GM19397 (cell line): ENCODE measurements at regions not wholly inside any gene's neighbourhood (a gene's known extent, or its start where the extent isn't known, plus 50 kb on each side); places are given as distances from the start of the nearest gene placed in this dataset.

Experiments
- ATAC-seq: cut with Tn5 transposase; IDR thresholded peaks from one replicate; pipeline ENCODE4 v1.9.1; 2021; ENCODE audit warnings: mild to moderate bottlenecking, moderate library complexity; ENCODE audit not compliant: unreplicated experiment

DNA sequence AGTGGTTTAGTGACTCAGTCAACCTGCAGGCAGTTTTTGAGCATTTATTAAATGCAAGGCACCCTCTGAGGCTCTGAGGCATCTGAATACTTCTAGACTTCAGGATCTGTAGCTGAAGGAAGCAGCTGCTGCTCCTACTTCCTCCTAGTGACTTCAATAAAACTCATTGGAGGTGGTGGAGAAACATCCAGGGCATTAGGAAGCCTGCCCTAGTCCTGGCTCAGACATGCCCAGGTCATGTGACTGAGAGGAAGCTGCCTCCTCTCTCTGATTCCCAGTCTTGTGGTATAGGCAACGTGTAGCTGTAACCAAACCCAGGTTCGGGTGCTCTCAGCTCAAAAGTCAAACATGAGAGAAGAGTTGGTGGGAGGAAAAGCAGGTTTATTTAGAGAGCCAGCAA, 287.2 kb upstream of the GYPC start:
- ATAC-seq, result no peak

DNA sequence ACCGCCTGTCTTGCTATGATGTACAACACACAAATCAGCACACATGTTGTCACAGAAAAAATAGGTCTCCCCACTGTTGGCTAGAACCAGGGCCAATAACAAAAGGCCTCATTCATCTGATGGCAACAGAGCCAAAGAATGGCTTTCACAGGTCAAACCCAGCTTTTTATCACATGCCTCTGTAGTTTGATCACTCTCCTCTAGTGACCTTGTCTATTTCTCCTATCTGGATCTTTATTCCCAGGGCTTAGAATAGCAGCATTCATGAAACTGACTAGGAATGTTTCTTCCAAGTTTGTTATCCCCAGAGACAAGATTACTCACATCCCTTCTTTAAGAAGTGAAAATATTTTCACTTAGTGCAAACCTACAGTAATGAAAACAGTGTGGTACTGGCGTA, 285.8 kb upstream of the GYPC start:
- no peak for ATAC-seq

DNA sequence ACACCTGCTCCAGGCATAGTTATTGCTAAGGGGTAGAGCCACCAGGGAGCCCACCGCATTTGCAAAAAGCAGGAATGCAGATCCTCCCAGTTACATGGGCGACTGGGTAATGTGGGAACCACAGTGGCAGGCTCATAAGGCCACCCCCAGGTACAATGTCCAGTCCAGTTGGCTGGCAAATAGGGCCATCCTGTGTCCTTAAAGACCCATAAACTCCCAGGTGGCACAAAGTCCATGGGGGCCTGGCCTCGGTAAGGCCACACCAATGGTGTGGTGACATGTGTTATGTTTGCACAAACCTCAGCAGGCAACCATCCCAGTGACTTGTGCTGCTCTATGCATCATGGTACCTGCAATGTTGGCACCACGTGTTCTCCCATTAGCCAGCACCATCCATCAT, 283.6 kb upstream of the GYPC start:
- ATAC-seq, result no peak

DNA sequence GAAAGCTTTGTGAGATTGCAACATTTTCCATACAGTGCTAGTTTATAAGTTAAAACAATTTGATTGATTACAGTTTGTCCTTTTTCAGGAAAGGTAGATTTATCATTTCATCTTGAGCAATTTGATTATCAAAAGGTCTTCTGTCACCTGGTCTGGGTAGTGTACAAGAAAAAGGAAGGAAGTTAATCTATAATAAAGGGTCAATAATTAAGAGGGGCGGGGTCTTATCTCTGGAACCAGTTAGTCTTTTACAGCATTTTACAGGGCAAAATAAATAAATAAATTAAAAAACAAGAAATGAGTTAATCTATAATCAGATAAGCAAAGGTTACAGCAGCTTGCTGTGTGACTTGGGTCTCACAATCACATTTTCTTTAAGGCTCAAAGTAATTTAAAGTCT, 277.8 kb upstream of the GYPC start:
- no peak for ATAC-seq

DNA sequence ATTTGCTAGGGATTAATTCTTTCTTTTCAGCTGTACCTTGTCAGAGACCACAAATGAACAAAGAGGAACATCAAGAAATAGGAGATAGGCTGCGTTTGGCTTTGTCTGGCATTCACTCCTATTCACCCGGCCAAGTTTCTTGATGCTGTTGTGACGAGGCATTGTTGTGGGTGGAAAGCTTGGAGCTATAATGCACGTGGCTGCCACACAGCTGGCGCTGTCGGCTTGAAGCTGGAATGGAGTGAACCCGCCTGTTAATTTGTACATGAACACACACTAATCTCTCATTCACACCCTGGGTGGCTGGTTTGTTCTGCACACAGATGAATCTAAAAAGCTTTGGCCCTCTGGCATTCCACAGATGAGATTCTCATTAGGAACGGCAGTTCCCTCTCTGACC, 274.9 kb upstream of the GYPC start:
- ATAC-seq, result no peak

DNA sequence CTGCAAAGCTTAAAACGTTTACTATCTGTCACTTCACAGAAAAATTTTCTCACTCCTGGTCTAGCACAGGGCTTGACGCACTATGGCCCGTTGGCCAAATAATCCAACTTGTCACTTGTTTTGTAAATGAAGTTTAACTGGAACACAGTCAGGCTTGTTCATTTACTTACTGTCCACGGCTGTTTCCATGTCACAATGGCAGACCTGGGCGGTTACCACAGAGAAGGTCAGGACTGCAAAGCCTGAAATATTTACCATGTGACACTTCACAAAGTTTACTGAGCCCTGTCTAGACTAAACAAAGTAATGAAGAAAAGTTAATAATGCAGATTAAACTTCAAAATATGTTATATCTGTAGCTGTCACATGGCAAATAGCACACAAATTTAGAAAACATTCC, 273.0 kb upstream of the GYPC start:
- no peak for ATAC-seq

DNA sequence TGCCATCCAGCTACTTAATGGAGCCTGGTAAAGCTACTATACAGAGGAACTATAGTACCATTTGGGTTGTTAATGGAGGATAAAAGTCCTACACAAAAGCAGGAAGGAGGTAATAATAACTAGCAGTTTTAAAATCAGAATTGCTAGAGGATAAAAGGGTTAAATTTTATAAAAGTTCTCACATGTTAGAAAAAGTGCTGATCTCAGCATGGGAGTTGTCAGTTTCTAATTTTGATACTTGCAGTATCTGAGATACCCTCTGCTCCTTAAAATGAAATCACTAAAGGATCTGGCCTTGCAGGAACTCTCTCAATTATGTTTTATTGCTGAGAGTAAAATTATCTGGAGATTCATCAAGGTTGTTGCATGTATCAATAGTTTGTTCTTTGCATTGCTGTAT, 272.2 kb upstream of the GYPC start:
- ATAC-seq, result no peak

DNA sequence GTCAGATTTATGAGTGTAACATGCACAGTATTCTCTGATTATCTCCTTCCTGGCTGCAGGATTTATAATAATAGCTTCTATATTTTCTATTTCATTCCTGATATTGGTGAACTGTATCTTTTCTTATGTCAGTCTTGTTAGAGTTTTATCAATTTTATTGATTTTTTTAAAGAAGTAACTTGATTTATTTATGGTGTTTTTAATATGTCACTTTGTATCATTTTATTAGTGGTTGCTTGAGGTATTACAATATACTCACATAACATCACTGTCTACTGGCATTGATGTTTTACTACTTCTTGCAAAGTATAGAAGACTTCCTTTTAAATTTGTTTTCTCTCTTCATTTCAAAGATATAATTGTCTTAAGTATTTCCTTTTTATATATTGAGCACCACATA, 270.5 kb upstream of the GYPC start:
- ATAC-seq, result no peak

DNA sequence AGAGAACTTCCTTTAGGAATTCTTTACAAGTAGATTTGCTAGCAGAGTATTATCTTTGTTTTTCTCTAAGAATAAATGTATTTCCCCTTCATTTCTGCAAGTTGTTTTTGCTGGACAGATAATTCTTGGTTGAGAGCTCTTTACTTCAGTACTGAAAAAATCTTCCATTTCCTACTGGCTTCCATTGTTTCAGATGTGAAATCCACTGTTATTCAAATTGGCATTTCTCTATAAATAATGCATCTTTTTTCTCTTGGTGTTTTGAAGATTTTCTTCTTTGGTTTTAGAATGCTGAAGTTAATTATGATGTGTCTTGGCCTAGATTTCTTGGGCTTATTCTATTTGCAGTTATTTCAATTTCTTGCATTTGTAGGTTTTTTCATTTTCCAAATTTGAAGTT, 270.0 kb upstream of the GYPC start:
- ATAC-seq, result no peak

DNA sequence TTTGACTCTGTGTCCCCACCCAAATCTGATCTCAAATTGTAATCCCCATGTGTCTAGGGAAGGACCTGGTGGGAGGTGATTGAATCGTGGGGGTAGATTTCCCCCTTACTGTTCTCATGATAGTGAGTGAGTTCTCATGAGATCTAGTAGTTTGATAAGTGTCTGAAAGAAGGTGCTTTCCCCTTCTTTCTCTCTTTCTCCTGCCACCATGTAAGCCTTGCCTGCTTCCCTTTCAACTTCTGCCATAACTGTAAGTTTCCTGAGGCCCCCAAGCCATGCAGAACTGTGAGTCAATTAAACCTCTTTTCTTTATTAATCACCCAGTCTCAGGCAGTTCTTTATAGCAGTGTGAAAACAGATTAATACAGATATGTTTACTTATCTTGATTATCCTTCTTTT, 266.5 kb upstream of the GYPC start:
- ATAC-seq, result no peak

DNA sequence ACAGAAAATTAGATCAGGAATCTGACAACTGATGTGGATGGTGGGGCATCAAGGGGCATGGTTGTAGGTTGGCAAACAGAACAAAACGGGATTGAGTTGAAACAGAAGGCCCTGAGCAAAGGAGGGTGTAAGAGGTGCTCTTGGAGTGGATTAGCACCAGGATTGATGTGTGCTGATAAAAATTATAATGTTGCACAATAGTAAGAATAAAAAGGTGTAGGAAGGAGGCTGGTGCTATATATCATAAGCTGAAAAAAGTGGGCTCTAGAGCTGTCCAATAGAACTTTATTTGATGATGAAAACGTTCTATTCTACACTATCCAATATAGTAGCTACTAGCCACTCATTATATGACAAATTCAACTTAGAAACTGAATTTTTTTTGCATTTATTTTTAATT, 263.1 kb upstream of the GYPC start:
- no peak for ATAC-seq

DNA sequence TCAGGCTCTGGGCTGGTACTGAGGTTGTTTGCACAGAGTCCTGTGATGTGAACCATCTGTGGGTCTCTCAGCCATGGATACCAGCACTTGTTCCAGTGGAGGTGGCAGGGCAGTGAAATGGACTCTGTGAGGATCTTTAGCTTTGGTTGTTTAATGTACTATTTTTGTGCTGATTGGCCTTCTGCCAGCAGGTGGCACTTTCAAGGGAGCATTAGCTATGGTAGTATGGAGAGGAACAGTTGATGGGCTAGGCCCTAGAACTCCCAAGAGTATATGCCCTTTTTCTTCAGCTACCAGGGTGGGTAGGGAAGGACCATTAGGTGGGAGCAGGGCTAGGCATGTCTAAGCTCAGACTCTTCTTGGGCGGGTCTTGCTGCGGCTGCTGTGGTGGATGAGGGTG, 257.0 kb upstream of the GYPC start:
- ATAC-seq, result no peak

DNA sequence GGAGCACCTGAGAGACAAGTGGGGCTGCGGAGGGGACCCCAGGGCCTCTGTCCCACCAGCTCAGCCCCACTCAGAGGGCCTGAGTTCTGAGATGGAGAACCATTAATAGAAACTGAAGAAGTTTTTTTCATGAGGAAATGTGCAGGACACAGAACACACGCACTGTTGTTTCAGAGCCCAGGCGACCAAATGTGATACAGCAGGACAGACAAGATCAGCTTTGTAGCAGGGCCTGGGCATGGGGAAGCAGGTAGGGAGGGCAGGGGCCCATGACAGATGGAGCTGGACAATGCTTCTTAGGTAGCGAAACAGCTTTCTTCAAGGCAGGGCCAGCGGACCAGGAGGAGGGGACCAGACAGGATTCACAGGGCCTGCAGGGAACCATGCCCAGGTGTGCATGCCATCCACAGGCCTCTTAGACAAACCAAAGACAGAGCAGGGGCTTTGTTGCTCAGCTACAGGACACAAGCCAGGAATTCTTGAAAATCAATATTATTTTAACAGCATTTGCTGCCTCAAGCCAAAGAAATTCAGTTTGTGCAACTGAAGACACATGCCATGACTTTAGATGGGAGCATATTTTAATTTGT, 252.8 kb upstream of the GYPC start:
- no peak for ATAC-seq

DNA sequence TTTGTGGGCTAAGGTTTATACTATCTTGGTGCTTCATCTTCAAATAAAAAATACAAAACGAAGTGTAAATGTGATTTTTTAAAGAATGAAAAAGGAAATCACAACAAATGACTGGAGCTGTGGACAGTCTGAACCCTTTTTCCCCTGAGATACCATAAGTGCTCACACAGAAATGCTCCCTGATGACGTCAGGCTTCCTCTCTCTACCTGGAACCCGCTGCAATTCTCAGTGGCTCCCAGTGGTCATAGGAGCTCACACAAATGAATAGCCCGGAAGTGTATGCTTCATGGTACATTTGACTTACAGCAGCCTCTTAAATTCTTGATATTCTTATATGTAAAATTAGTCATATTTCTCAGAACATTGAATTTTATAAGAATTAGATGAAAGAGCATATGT, 249.7 kb upstream of the GYPC start:
- ATAC-seq, result no peak

DNA sequence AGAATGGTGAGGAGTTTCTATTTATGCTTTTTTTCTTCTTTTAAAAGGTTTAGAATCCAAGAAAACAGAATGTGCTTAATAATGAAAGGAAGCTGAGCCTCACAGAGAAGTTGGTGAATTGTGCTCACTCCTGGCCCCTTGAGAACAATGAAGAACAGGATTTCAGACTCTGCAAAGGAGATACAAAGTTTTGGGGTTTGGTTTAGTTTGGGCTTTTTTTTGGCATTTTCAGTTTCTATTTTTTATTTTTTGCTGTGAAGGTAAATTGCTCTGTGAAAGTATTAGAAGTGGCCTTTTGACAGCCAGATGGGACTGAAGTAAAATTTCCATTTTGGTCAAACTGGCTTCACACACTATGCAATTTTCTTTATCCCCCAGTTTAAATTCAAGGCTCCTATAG, 247.3 kb upstream of the GYPC start:
- ATAC-seq, result no peak

DNA sequence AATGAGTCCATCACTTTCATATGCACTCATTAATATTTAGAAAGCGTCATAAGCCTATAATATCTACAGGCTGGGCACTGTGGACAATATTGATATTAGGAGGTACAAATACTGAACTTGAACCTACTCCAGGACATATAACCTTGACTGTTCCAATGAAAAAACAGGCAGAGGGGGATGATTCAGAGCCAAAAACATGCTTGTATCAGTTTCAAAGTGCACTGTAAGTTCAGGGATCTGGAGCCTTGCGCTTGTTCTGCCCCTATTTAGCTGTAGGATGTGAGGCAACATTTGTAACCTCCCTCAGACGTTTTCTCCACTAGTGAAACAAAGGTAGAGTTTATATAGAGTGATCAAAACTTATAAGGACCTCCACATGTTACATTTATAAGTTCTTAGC, 246.1 kb upstream of the GYPC start:
- ATAC-seq, result no peak

DNA sequence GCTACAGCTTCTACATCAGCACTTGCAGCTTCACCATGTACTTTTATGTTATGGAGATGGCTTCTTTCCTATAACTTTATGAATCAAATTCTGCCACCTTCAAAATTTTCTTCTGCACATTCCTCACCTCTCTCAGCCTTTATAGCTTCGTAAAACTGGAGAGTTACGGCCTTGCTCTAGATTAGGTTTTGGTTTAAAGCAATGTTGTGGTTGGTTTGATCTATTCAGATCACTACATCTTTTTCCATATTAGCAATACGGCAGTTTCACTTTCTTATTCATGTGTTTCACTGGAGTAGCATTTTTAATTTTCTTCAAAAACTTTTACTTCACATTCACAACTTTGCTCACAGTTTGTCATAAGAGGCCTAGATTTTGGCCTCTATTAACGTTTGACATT, 242.9 kb upstream of the GYPC start:
- ATAC-seq, result no peak

DNA sequence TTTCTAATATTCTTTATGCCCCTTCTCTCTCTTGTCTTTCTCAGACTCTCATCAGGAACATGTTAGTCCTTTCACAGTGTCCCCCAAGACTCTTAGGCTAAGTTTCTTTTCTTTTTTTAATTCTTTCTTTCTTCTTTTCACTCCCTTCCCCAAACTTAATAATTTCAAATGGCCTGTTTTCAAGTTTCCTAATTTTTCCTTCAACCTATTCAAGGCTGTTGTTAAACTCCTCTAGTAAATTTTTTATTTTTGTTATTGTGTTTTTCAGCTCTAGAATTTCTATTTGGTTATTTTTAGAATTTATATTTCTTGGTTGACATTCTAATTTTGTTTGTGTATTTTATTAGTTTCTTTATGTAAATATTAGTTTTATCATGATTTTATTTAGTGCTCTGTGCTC, 236.6 kb upstream of the GYPC start:
- no peak for ATAC-seq

DNA sequence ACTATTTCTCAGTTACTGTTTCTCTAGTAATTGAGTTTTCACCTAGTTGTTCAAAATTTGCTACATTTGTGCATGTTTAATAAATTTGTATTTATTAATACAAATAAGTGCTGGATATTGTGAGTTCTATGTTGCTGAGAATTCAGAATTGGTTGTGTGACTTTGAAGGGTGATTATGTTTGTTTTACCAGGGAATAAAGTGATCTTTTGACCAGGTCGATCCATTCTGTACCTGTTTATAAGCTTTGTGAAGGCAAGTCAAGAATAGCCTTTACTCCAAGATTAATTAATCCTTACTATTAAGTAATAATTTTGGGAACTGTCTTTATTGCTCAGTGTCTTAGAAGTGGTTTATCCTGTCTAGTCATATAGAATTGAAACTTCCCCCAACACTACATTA, 230.0 kb upstream of the GYPC start:
- ATAC-seq, result no peak

DNA sequence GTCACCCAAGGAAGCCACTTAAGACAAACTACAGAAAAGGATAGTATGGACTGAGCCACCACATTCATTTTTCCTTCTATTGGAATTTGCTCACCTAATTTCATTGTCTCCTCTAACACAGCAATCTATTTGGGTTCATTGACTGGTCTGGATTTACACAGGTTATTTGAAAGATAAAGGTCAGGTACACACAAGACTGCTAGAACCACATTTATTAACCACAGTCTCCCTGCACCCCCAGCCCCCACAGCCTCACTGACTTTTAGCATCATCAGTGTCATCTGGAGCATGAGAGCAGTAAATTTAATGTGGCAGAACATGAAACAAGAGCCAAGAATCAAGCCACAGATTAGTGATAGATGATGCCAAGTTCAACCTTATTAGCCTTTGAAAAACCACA, 226.9 kb upstream of the GYPC start:
- no peak for ATAC-seq

DNA sequence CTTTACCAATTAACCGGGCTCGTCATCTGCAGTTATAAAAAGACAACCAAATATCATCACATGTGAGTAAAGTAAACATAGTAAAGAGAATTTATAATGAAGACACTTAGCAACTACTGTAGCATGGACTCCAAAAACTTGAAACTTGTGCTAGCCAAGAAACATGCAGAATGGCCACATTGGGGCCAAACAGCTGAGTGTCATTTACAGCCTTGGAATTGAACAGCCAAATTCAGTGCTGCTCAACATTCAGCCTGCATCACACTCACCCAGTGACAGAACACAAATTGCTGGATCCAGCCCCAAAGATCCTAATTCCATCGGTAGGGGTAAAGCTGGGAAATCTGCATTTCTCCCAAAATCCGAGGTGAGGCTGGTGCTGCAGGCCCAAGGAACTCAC, 224.8 kb upstream of the GYPC start:
- ATAC-seq, result no peak

DNA sequence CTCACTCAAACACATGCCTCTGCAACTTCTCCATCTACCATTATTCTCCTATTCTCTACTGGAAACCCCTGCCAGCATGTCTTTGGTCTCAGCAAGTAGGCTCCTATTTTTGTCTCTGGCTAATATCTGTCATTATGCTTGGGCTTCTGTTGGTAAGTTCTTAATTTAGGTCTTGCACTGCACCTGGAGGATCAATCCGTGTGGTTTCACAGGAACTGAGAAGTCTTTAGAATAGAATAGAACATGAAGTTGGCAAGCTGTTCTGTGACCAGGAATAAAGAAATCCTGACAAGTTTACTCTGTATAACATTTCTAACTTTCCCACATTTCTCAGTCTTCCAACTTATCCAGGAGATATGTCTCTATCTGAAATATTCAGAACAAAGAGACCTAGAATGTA, 219.5 kb upstream of the GYPC start:
- ATAC-seq, result no peak

DNA sequence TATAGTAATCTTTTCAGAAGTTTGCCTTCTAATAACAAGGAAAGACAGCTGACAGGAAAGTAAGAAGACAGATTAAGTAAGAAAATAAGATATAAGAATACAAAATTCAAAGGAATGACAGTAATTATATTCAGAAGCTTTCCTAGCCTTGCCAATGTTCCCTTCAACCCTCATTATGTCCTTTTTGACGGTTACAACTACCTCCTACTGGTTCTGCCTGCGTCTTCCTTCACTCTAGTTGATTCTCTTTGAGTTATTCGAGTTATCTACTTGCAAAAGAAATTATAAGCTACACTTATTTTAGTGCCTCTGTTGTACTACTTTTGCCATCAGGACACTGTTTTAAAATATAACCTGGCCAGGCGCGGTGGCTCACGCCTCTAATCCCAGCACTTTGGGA, 218.9 kb upstream of the GYPC start:
- ATAC-seq, result no peak

DNA sequence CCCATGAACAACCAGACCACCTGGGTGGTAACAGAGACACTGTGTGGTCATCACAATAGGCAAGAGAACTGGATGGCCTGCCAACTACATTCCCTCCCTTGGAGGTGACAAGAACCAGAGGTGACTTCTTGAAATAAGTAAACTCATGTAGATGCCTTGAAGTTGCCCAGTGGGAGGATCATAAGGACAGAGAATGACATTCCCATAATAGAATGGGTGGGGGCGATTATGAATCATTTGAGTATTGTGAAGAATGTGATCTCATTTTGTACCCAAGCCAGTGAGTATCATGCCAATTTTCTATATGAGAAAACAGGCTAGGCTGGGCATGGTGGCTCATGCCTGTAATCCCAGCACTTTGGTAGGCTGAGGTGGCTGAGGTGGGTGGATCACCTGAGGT, 211.4 kb upstream of the GYPC start:
- no peak for ATAC-seq
